ENCODE measurements at regions not wholly inside any gene's neighbourhood (a gene's known extent, or its start where the extent isn't known, plus 50 kb on each side); places are given as distances from the start of the nearest gene placed in this dataset.
A peak's percentile ranks its signal among the peaks of the same experiment; 100 is the strongest.
"Not testable (repeated sequence)": the region's sequence is repeated elsewhere in the genome, so short reads cannot be mapped to it uniquely, and the experiment has no call there.

DNA sequence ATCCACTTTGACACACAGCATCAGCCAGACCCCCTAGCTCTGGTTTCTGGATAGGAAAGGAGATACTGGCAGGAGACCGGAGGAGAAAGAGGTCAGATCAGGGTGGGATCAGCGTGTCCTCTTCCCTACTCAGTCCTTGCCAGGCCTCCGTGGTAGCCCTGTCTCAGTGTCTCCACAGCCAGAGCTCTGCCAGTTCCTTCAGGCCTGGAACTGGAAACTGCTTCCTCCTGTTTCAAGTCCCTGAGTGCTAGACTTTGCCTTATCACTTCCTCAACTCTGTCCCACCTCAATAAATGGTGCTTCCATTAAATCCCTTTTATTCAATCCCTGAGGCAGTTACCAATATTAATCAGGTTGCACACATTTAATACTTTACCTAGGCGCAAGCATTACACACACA, 96.8 kb upstream of the LY86 start:
- Histone ChIP-seq H3K27ac (no peak overlapping the region), H4K20me1 (ENCODE audit: insufficient read depth) (no peaks in the 10 kb centered on the region), H2AFZ (ENCODE audit: low read depth) (no peak overlapping the region), H3K4me3 (IDR thresholded peaks at IDR 0.05; ENCODE audit: insufficient read depth, low read depth, low read length) (no peak overlapping the region), H3K27me3 (ENCODE audit: insufficient read depth, low read depth) (no peaks in the 10 kb centered on the region), H3K4me1 (ENCODE audit: low read depth, poor library complexity, severe bottlenecking) (peaks cover 10% of the 10 kb centered on the region), H3K4me2 (no peak overlapping the region), H3K36me3 (ENCODE audit: insufficient read depth) (no peaks in the 10 kb centered on the region), H3K79me2 (ENCODE audit: insufficient read depth, low read depth) (no peaks in the 10 kb centered on the region), H3K9ac (no peak overlapping the region)
- TF ChIP-seq, protein P1, sequence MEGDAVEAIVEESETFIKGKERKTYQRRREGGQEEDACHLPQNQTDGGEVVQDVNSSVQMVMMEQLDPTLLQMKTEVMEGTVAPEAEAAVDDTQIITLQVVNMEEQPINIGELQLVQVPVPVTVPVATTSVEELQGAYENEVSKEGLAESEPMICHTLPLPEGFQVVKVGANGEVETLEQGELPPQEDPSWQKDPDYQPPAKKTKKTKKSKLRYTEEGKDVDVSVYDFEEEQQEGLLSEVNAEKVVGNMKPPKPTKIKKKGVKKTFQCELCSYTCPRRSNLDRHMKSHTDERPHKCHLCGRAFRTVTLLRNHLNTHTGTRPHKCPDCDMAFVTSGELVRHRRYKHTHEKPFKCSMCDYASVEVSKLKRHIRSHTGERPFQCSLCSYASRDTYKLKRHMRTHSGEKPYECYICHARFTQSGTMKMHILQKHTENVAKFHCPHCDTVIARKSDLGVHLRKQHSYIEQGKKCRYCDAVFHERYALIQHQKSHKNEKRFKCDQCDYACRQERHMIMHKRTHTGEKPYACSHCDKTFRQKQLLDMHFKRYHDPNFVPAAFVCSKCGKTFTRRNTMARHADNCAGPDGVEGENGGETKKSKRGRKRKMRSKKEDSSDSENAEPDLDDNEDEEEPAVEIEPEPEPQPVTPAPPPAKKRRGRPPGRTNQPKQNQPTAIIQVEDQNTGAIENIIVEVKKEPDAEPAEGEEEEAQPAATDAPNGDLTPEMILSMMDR (conservative IDR thresholded peaks at IDR 0.05; ENCODE audit: low read depth, low read length) = no peak

DNA sequence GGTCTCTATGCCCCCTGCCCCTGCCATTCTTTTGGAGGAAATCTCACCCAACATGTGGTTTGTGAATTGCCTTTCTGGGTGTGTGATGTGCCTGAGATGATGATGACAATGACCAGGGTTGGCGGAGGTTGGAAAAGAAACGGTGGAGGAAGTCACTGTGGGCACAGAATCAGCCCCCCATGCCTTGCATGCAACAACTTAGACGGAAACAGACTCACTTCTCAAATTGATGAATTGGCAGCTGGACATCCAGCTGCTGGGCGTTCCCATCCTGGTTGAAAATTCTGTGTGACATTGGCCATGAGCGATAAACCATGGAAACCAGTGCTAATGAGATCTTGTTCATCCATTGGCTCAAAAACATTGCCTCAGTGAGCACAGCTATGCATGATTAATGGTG, 95.8 kb upstream of the LY86 start:
- H3K27me3 ChIP-seq (ENCODE audit: insufficient read depth, low read depth) = no peaks in the 10 kb centered on the region
- TF ChIP-seq, protein P1 (conservative IDR thresholded peaks at IDR 0.05; ENCODE audit: low read depth, low read length) = no peak
- H3K27ac ChIP-seq = no peak overlapping the region
- H3K79me2 ChIP-seq (ENCODE audit: insufficient read depth, low read depth) = no peaks in the 10 kb centered on the region
- H3K4me1 ChIP-seq (ENCODE audit: low read depth, poor library complexity, severe bottlenecking) = peaks cover 10% of the 10 kb centered on the region
- H3K36me3 ChIP-seq (ENCODE audit: insufficient read depth) = no peaks in the 10 kb centered on the region
- no peak overlapping the region for H3K9ac ChIP-seq
- no peaks in the 10 kb centered on the region for H4K20me1 ChIP-seq (ENCODE audit: insufficient read depth)
- H2AFZ ChIP-seq (ENCODE audit: low read depth) = no peak overlapping the region
- H3K4me3 ChIP-seq (IDR thresholded peaks at IDR 0.05; ENCODE audit: insufficient read depth, low read depth, low read length) = no peak overlapping the region
- H3K4me2 ChIP-seq = no peak overlapping the region

DNA sequence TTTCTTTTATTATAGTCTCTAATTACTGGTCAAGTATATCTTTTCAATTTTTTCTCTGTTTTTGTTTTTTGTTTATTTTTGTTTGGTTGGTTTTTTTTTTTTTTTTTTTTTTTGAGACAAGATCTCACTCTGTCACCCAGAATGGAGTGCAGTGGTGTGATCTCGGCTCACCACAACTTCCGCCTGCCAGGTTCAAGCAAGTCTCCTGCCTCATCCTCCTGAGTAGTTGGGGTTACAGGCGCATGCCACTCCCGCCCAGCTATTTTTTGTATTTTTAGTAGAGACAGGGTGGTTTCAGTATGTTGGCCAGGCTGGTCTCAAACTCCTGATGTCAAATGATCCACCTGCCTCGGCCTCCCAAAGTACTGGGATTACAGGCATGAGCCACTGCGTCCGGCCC, 94.4 kb upstream of the LY86 start:
- H3K27ac ChIP-seq; H3K4me3 ChIP-seq (IDR thresholded peaks at IDR 0.05; ENCODE audit: insufficient read depth, low read depth, low read length); H3K27me3 ChIP-seq (ENCODE audit: insufficient read depth, low read depth); H4K20me1 ChIP-seq (ENCODE audit: insufficient read depth); H3K79me2 ChIP-seq (ENCODE audit: insufficient read depth, low read depth); H2AFZ ChIP-seq (ENCODE audit: low read depth); H3K4me2 ChIP-seq; H3K9ac ChIP-seq; H3K36me3 ChIP-seq (ENCODE audit: insufficient read depth): not testable (repeated sequence)
- peaks cover 10% of the 10 kb centered on the region for H3K4me1 ChIP-seq (ENCODE audit: low read depth, poor library complexity, severe bottlenecking)

DNA sequence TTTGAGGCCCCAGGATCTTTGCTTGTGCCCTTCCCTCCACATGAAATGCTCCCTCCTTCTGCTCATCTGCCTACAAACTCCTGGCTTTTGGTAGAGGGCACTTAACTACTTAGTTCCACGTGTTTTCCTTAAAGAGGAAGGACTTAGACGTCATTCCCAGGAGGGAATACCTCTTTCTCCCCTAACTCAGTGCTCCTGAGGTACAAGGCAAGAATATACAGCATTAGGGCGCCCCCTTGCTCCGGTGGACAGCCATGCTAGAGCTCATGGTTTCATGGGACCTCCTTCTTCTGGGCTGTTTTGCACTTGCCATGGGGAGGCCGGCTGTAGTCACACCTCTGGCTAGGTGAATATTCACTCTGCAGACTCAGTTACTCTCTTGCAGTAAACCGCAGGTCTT, 93.8 kb upstream of the LY86 start:
- no peaks in the 10 kb centered on the region for H4K20me1 ChIP-seq (ENCODE audit: insufficient read depth)
- 0 out of 2 replicates have a peak overlapping the region, but pooled peaks have one; percentile 14 for H2AFZ ChIP-seq (ENCODE audit: low read depth)
- no peak overlapping the region for H3K9ac ChIP-seq
- no peaks in the 10 kb centered on the region for H3K27me3 ChIP-seq (ENCODE audit: insufficient read depth, low read depth)
- H3K36me3 ChIP-seq (ENCODE audit: insufficient read depth) = no peaks in the 10 kb centered on the region
- no peak overlapping the region for H3K27ac ChIP-seq
- no peaks in the 10 kb centered on the region for H3K79me2 ChIP-seq (ENCODE audit: insufficient read depth, low read depth)
- TF ChIP-seq, protein P1 (conservative IDR thresholded peaks at IDR 0.05; ENCODE audit: low read depth, low read length) = peak; percentile 88
- H3K4me2 ChIP-seq = no peak overlapping the region
- no peak overlapping the region for H3K4me3 ChIP-seq (IDR thresholded peaks at IDR 0.05; ENCODE audit: insufficient read depth, low read depth, low read length)
- peaks cover 10% of the 10 kb centered on the region for H3K4me1 ChIP-seq (ENCODE audit: low read depth, poor library complexity, severe bottlenecking)

DNA sequence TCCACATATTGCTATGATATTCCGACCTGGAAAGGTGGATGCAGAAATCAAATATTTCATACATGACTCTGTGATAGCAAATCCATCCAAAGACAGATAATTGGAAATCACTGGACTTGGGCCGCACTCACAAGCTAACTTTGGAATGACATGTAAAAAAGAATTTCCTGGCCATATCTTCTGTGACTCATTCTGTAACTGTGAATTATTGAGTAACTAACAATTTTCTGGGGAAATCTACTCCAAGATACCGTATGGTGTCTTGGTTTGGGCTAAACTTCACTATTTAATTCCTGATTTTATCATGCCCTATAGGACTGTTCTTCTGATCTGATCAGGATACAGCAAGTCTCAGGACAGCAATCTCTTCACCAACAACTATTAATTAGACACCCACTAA, 92.7 kb upstream of the LY86 start:
- H3K4me3 ChIP-seq (IDR thresholded peaks at IDR 0.05; ENCODE audit: insufficient read depth, low read depth, low read length) = no peak overlapping the region
- H3K27ac ChIP-seq = no peak overlapping the region
- H3K9ac ChIP-seq = no peak overlapping the region
- H3K4me1 ChIP-seq (ENCODE audit: low read depth, poor library complexity, severe bottlenecking) = peaks cover 10% of the 10 kb centered on the region
- no peak overlapping the region for H3K4me2 ChIP-seq
- H4K20me1 ChIP-seq (ENCODE audit: insufficient read depth) = no peaks in the 10 kb centered on the region
- TF ChIP-seq, protein P1 (conservative IDR thresholded peaks at IDR 0.05; ENCODE audit: low read depth, low read length) = no peak
- no peaks in the 10 kb centered on the region for H3K36me3 ChIP-seq (ENCODE audit: insufficient read depth)
- H2AFZ ChIP-seq (ENCODE audit: low read depth) = no peak overlapping the region
- no peaks in the 10 kb centered on the region for H3K79me2 ChIP-seq (ENCODE audit: insufficient read depth, low read depth)
- no peaks in the 10 kb centered on the region for H3K27me3 ChIP-seq (ENCODE audit: insufficient read depth, low read depth)
